NB4 (cell line): ENCODE measurements at regions not wholly inside any gene's neighbourhood (a gene's known extent, or its start where the extent isn't known, plus 50 kb on each side); places are given as distances from the start of the nearest gene placed in this dataset.

ENCODE experiments used
- DNase-seq: peaks from one replicate; pipeline ENCODE4 v3.0.0; 2010; ENCODE audit warnings: low read depth
- H3K4me3 ChIP-seq: one replicate; pipeline ENCODE4 v1.5.1; 2011; ENCODE audit warnings: mild to moderate bottlenecking, low read depth, low read length, moderate library complexity
- MYC ChIP-seq: IDR thresholded peaks from 2 replicates; pipeline ENCODE4 v1.6.1; 2011; ENCODE audit warnings: low read depth, low read length
- POLR2A ChIP-seq: IDR thresholded peaks from 2 replicates; pipeline ENCODE4 v1.6.1; 2011; ENCODE audit warnings: mild to moderate bottlenecking; ENCODE audit not compliant: insufficient read length; ENCODE audit errors: extremely low read depth
- TF ChIP-seq, protein P1 (sequence below): IDR thresholded peaks from 2 replicates; pipeline ENCODE4 v1.6.1; 2011; ENCODE audit warnings: low read depth, low read length
- TF ChIP-seq, protein P2 (sequence below): IDR thresholded peaks from one replicate; pipeline ENCODE4 v1.5.1; 2012; ENCODE audit warnings: low read depth, low read length

DNA sequence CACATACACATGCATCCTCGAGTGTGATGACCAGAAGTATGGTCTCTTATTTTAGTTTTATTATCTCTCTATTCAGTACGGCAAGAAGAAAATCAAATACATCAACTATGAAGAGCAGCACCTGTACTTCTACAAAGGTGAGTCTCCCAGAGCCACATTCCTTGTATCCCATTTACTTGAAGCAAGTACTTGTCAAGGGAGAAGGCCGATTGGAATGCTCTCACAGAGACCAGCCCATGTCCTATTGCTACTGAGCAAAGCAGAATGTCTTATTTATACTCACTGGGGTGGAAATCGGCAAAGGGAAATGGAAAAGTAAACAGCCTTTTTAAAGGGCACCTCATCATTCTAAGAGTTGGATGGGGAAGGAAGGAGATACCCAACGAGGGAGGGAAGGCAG is 72.6 kb upstream of the OR5AK2 start:
- no peak overlapping the region for H3K4me3 ChIP-seq
- DNase-seq, result no peak
- TF ChIP-seq, protein P1, sequence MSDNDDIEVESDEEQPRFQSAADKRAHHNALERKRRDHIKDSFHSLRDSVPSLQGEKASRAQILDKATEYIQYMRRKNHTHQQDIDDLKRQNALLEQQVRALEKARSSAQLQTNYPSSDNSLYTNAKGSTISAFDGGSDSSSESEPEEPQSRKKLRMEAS, result no peak
- TF ChIP-seq, protein P2, sequence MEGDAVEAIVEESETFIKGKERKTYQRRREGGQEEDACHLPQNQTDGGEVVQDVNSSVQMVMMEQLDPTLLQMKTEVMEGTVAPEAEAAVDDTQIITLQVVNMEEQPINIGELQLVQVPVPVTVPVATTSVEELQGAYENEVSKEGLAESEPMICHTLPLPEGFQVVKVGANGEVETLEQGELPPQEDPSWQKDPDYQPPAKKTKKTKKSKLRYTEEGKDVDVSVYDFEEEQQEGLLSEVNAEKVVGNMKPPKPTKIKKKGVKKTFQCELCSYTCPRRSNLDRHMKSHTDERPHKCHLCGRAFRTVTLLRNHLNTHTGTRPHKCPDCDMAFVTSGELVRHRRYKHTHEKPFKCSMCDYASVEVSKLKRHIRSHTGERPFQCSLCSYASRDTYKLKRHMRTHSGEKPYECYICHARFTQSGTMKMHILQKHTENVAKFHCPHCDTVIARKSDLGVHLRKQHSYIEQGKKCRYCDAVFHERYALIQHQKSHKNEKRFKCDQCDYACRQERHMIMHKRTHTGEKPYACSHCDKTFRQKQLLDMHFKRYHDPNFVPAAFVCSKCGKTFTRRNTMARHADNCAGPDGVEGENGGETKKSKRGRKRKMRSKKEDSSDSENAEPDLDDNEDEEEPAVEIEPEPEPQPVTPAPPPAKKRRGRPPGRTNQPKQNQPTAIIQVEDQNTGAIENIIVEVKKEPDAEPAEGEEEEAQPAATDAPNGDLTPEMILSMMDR, result no peak
- TF ChIP-seq POLR2A (no peak), MYC (no peak)

DNA sequence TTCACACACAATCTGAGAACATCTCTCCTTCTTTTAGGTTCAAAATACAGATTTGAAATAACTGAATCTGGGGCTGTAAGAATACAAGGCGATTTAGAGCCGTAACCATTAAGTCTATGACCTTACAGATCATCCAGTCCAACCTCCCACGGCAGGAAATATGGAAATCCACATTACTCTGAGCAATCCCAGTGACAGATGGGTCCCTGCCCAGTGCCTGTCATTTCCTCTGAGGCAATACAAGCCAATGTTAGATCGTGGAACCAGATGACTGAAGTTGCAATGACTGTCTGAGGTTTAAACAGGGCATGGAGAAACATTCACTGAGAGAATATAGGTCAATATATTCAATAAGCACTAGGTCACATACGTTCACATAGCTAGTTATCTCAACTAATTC is 77.4 kb upstream of the OR5AK2 start:
- no peak overlapping the region for H3K4me3 ChIP-seq
- no peak for DNase-seq
- TF ChIP-seq, protein P1, result no peak
- TF ChIP-seq, protein P2, result no peak
- TF ChIP-seq MYC (no peak), POLR2A (no peak)

DNA sequence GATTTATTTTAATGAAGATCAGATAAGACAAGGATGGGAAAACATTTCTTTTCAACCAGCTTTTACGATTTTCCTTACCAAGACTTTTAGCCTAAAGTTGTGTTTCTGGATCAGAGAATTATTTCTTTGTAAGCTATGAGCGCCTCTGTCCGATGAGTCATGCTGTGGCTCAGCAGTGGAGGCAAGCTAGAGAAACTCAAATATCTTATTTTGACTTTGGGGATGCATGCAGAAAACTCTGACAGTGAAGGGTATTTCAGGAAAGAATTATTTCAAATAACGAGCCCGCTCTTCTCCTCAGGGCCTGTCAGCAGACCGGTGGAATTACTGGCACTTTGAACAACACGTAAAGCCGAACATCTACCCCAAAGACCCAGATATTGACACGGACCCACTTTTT is 77.9 kb upstream of the OR5AK2 start:
- DNase-seq, result no peak
- TF ChIP-seq POLR2A (no peak), MYC (no peak)
- TF ChIP-seq, protein P1, result no peak
- H3K4me3 ChIP-seq, result no peak overlapping the region

DNA sequence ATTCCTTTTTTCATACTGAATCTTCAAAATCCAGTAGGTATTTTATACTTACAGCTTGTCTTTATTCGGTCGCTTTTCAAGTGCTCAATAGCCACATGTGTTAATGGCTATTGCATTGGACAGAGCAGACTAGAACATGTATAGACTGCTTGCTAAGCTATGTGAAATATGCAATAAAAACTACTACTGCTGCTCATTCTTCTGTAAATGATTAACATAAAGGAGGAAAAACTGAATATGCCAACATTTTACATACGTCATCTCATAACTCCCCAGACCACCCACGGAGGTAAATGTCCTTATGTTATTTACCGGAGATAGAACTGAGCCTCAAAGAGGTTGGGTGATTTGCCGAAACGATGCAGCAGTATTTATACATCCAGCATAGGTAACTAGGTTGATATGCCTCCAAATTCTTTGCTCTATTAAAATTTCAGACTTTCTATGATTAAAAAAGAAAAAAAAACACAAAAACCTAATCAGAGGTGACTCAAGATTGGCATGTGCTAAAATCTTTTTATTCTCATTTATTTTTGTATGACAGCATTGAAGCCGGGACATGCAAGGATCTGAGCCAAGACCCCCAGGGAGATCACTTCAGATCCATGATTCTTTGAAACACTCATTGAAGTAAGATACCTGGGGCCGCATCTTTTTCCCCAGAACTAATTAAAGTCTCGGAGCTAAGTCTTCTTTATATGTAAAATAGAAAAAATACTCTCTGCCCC is 78.5 kb upstream of the OR5AK2 start:
- no peak overlapping the region for H3K4me3 ChIP-seq
- DNase-seq, result no peak
- TF ChIP-seq, protein P2, result no peak
- TF ChIP-seq MYC, result no peak
- TF ChIP-seq, protein P1, result no peak
- no peak for TF ChIP-seq POLR2A

DNA sequence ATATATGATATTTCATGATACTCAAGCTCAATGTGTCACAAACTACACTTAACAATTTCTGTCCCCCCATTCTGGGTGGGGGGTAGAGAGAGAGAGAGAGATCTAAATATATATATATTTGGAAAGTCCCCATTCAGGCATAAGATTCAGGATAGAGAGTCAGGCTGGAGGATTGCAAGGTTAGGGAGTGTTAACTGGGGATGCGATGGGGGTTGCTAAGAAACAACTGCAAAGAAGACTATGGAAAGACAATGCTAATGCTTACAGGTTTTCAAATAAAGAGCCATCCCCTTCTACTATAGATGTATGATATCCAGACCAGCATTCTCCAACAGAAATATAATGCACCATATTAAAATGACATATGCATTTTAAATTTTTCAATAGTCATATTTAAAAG is 79.2 kb upstream of the OR5AK2 start:
- no peak for DNase-seq
- H3K4me3 ChIP-seq, result no peak overlapping the region
- TF ChIP-seq, protein P2, result no peak
- TF ChIP-seq, protein P1, result no peak
- TF ChIP-seq POLR2A (no peak), MYC (no peak)

DNA sequence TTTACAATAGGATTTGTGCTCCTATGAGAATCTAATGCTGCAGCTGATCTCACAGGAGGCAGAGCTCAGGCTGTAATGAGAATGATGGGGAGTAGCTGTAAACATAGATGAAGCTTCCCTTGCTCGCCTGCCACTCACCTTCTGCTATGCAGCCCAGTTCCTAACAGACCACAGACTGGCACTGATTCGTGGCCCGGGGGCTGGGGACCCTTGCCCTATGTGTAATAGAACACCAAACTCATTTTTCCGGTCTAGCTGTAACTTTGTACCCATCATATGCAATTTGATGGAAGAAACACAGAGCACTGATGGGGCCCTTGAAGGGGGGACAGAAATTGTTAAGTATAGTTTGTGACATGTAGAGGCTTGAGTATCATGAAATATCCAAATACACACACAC is 79.6 kb upstream of the OR5AK2 start:
- TF ChIP-seq POLR2A, result no peak
- TF ChIP-seq, protein P1, result no peak
- no peak for TF ChIP-seq MYC
- TF ChIP-seq, protein P2, result no peak
- DNase-seq, result no peak
- no peak overlapping the region for H3K4me3 ChIP-seq
